ENCODE measurements at regions not wholly inside any gene's neighbourhood (a gene's known extent, or its start where the extent isn't known, plus 50 kb on each side); places are given as distances from the start of the nearest gene placed in this dataset.
"Not testable (repeated sequence)": the region's sequence is repeated elsewhere in the genome, so short reads cannot be mapped to it uniquely, and the experiment has no call there.

- no peak for DNase-seq
These were observed 500.4 kb upstream of the CDIN1 start for GRCh38 chr15:36079021-36079420.

GRCh38 chr15:36080759-36081158 is 498.7 kb upstream of the CDIN1 start:
- DNase-seq = no peak

GRCh38 chr15:36090286-36090946 is 489.0 kb upstream of the CDIN1 start:
- DNase-seq = no peak

GRCh38 chr15:36106640-36107335 is 472.6 kb upstream of the CDIN1 start:
- no peak for DNase-seq

- DNase-seq = no peak
These were observed 470.9 kb upstream of the CDIN1 start for GRCh38 chr15:36108541-36108940.

GRCh38 chr15:36109943-36110658 is 469.3 kb upstream of the CDIN1 start:
- DNase-seq = peak; percentile 26

- DNase-seq = no peak
These were observed 468.8 kb upstream of the CDIN1 start for GRCh38 chr15:36110659-36110993.

- no peak for DNase-seq
These were observed 462.1 kb upstream of the CDIN1 start for GRCh38 chr15:36117296-36117787.

- DNase-seq = no peak
These were observed 453.2 kb upstream of the CDIN1 start for GRCh38 chr15:36126194-36126593.

GRCh38 chr15:36130641-36131310 is 448.6 kb upstream of the CDIN1 start:
- no peak for DNase-seq

- DNase-seq = no peak
These were observed 445.7 kb upstream of the CDIN1 start for GRCh38 chr15:36133742-36134141.

- DNase-seq = no peak
These were observed 443.4 kb upstream of the CDIN1 start for GRCh38 chr15:36136049-36136448.

- no peak for DNase-seq
These were observed 426.5 kb upstream of the CDIN1 start for GRCh38 chr15:36152936-36153335.

GRCh38 chr15:36156879-36157427 is 422.5 kb upstream of the CDIN1 start:
- DNase-seq = no peak

GRCh38 chr15:36160351-36160750 is 419.1 kb upstream of the CDIN1 start:
- no peak for DNase-seq

- DNase-seq = no peak
These were observed 418.3 kb upstream of the CDIN1 start for GRCh38 chr15:36161108-36161507.

GRCh38 chr15:36161771-36162212 is 417.6 kb upstream of the CDIN1 start:
- DNase-seq = no peak

GRCh38 chr15:36163983-36164382 is 415.4 kb upstream of the CDIN1 start:
- not testable (repeated sequence) for DNase-seq

- DNase-seq = no peak
These were observed 406.5 kb upstream of the CDIN1 start for GRCh38 chr15:36172955-36173354.

GRCh38 chr15:36175186-36175740 is 404.2 kb upstream of the CDIN1 start:
- no peak for DNase-seq

- DNase-seq = no peak
These were observed 403.6 kb upstream of the CDIN1 start for GRCh38 chr15:36175741-36176291.
